SIG-M5 treated with dmso at 0.1 percent for 504 hours (cell line): ENCODE measurements at regions not wholly inside any gene's neighbourhood (a gene's known extent, or its start where the extent isn't known, plus 50 kb on each side); places are given as distances from the start of the nearest gene placed in this dataset.

Experiments used
- DNase-seq: peaks from one replicate; lab custom pipeline; 2025; ENCODE audit not compliant: unreplicated experiment; lab: John Stamatoyannopoulos, UW

GRCh38 chr16:9366048-9366969 lies 274.9 kb downstream of the HAPSTR1 start:
- DNase-seq: no peak

- DNase-seq: no peak
Measured at GRCh38 chr16:9370061-9370491, 278.6 kb downstream of the HAPSTR1 start.

- no peak for DNase-seq
Measured at GRCh38 chr16:9371713-9372448, 280.4 kb downstream of the HAPSTR1 start.

GRCh38 chr16:9372934-9373890 lies 281.8 kb downstream of the HAPSTR1 start:
- no peak for DNase-seq

- no peak for DNase-seq
Measured at GRCh38 chr16:9374061-9374460, 282.6 kb downstream of the HAPSTR1 start.

- no peak for DNase-seq
Measured at GRCh38 chr16:9378876-9379275, 287.4 kb downstream of the HAPSTR1 start.

GRCh38 chr16:9380221-9380620 lies 288.8 kb downstream of the HAPSTR1 start:
- DNase-seq: no peak

GRCh38 chr16:9381399-9381798 lies 290.0 kb downstream of the HAPSTR1 start:
- DNase-seq: no peak

- no peak for DNase-seq
Measured at GRCh38 chr16:9381905-9382304, 290.5 kb downstream of the HAPSTR1 start.

GRCh38 chr16:9383281-9383680 lies 291.8 kb downstream of the HAPSTR1 start:
- DNase-seq: no peak

- no peak for DNase-seq
Measured at GRCh38 chr16:9384141-9384540, 292.7 kb downstream of the HAPSTR1 start.

- no peak for DNase-seq
Measured at GRCh38 chr16:9389543-9390207, 298.2 kb downstream of the HAPSTR1 start.

GRCh38 chr16:9392956-9393355 lies 301.5 kb downstream of the HAPSTR1 start:
- no peak for DNase-seq

- no peak for DNase-seq
Measured at GRCh38 chr16:9393591-9393990, 302.1 kb downstream of the HAPSTR1 start.

- no peak for DNase-seq
Measured at GRCh38 chr16:9395958-9396359, 304.5 kb downstream of the HAPSTR1 start.

- DNase-seq: no peak
Measured at GRCh38 chr16:9399573-9399972, 308.1 kb downstream of the HAPSTR1 start.

GRCh38 chr16:9401173-9401572 lies 309.7 kb downstream of the HAPSTR1 start:
- DNase-seq: no peak

GRCh38 chr16:9402293-9402860 lies 310.9 kb downstream of the HAPSTR1 start:
- no peak for DNase-seq

GRCh38 chr16:9404811-9405210 lies 313.4 kb downstream of the HAPSTR1 start:
- DNase-seq: no peak
